ENCODE measurements at regions not wholly inside any gene's neighbourhood (a gene's known extent, or its start where the extent isn't known, plus 50 kb on each side); places are given as distances from the start of the nearest gene placed in this dataset.

DNA sequence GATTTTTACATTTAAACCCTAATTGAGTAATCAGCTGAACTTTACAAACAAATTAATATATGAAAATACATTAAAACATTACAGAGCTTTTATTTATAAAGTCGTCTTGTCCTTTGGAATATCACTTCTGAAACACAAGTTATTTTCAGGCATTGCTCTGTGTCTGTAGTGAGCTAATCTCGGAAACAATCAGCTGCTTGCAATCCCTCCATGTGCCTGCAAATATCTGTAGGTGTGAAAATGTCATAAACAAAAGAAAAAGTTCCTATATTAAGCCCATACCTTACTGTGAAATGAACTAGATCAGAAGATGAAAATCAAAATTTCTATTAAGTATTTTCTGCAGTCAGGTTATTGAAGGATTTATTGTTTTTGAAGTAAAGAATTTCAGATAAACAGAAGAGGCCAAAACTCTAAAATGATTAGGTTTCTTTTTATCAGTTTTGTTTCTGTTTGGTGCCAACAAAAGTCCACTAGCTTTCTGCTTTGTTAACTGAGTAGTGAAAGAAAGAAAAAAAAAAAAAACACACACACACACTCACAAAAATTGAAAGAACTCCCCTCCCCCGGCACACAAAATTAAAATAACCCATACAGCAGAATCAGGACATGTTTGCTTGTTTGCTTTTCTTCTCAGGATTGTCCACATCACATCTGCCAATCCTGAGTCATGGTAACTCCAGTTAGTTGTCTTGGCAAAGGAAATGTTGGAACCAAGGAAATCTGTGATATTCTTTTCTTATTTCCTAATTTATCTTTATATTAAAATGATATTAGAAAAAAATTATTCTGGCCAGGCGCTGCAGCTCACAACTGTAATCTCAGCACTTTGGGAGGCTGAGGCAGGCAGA, 627.0 kb upstream of the SLC39A10 start:
- no peak for DNase-seq

DNA sequence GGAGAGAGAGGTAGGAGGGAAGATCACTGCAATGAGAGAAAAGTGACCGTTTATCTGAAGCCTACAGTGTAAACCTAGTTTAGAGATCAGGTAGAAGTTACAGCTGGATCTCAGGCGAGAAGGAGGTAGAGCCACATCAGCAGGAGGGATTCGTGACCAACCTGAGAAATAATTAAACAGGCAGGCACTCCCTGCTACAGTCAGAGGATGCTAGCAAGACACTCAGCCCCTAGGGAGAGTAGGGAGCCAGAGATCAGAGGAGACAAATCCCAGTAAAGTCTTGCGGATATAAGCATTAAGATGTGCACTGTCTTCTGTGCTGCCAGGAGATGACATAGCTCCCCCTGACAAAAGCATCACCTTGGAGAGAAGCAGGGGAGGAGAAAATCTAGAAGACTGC, 629.1 kb upstream of the SLC39A10 start:
- no peak for DNase-seq

- DNase-seq, result no peak
Measured at GRCh38 chr2:195026261-195026660, 630.8 kb upstream of the SLC39A10 start.

GRCh38 chr2:195022508-195022830, 634.6 kb upstream of the SLC39A10 start:
- no peak for DNase-seq

- DNase-seq, result no peak
Measured at GRCh38 chr2:195021711-195022507, 635.1 kb upstream of the SLC39A10 start.

DNA sequence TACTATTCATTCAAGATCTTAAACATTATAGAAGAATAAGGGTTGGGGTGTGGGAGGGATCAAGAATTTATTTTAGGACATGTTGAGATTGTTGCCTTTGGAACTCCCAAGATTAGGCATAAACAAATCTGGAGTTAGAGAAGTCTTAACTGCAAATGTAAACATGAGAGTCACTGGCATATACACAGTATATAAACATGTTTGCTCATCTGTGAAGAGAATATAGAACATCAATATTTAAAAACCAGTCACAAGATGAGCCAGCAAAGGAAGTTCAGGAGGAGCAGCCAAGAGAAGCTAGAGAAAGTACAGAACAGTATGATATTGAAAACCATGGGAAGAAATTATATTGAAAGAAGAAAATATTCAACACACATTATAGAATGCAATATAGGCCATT, 638.6 kb upstream of the SLC39A10 start:
- no peak for DNase-seq

GRCh38 chr2:195017890-195018289, 639.1 kb upstream of the SLC39A10 start:
- no peak for DNase-seq

- no peak for DNase-seq
Measured at GRCh38 chr2:195016841-195017240, 640.2 kb upstream of the SLC39A10 start.

DNA sequence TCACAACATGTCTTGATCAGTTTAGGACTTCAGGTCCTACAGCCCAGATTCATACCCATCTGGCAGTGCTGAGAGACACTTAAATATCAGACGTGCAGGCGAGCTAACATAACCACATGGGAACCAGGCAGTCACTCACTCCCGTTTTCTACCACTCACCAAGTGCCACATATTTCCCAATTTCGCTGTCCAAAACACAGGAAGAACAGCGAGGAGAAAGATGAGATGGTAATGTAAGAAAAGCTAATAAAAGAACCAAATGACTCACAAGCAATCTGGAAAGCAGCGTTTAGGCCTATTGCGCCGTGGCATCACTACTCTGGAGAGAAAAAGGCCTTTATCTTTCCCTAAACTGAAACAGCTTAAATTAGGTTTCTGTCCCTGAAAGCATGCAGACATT, 647.8 kb upstream of the SLC39A10 start:
- DNase-seq, result no peak

DNA sequence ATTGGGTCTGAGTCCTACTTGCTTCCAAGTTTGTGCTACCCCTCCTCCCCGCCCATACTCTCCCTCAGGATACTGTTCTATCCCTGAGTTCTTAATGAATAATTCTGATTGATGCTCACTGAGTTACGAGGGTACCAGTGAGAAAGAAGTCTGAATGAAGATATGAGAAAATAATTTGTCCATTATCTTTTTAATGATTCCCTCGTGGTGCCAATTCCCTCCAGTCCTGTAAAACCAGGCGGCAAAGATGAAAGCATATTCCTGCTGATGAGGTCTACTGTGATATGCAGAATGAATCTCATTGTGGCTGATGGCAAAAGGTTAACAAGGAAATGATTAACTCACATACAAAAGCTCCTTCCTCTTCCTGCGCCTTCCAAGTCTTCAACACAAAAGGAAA, 650.2 kb upstream of the SLC39A10 start:
- no peak for DNase-seq

DNA sequence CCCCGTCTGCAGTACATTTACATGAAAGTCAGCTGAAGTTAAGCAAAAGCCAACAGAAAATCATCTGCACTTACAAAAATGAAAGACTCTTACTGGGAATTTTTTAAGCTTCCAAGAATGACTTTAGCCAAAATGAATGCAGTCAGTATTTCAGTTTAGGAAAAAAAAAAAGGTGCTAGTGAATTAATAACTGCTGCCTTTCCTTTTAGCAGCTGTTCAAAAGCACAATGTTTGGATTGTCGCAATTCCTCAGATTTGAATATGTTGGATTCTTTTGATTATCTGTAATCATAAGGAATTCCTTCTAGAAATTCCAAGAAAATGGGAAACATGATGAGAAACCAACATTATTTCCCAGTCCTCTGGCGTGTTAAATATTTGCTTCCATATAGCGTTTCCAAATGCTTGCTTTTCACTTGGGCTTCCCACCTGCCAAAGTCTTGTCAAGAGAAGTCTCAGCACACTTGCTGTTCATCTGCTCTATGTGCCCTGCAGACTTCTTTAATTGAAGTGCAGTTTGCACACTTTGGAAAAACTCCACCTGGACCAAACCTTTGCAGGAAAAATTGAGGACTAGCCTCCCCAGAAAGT, 653.0 kb upstream of the SLC39A10 start:
- DNase-seq, result no peak

DNA sequence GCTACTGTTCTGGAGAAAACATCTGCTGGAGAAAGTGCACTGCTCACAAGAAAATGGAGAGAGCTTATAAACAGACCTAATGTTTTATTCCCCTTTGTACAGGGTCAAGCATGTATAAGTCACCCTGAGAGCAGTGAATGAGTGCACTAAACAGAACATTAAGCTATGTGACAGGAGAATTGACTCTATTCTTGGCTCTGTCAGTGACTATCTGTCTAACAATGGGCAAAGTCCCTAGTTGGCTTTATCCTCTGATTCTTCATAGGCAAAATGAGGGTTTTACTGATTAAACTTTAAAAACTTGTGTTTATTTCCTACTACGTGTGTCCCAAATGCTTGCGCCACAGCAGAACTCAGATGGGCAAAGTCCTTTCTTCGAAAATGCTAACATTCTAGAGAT, 655.1 kb upstream of the SLC39A10 start:
- DNase-seq, result no peak

DNA sequence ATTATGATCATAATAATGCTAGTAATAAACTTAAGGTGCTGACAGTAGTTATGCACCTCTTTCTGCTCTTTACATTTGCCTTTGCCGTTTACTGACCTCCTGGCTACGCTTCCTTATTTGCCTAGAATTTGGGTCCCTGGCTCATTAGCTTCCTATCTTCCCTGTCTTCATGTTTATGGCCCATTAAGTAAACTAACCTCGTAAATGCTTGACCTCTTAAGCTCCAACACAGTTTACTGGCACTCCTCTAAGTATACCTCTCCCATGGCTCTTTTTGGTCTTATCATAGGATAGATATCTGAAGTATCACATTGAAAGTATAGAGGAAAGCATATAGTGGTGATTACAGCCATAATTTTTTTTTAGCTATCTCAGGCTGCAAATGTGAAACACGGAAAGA, 657.3 kb upstream of the SLC39A10 start:
- no peak for DNase-seq

DNA sequence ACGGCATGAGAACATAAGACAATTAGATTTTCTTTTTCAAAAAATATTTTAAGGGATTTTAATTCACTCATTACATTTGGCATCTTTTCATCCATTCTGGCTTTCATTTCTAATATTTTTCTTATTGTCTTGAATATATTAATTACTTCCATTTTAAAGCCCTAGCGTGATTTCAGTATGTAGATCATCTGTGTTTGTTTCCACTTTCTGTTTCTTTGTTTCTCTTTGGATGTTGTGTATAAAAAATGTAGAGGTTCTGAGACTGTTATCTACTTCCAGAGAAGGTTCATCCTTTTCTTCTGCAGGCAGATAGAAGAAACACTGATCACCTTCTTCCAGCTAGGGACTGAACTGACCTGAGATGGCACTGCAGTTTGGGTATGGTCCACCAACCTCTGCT, 664.4 kb upstream of the SLC39A10 start:
- no peak for DNase-seq

DNA sequence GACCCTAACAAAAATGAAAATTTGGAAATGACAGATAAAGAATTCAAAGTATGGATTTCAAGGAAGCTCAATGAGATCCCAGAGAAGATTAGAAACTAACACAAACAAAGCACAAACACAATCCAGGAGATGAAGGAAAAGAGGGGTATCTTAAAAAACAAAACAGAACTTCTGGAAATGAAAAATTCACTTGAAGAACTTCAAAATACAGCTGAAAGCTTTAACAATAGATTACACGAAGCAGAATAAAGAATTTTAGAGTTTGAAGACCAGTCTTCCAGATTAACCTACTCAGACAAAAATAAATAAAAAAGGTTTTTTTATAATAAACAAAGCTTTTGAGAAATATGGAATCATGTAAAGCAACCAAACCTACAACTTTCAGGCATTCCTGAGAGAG, 671.8 kb upstream of the SLC39A10 start:
- DNase-seq, result no peak

DNA sequence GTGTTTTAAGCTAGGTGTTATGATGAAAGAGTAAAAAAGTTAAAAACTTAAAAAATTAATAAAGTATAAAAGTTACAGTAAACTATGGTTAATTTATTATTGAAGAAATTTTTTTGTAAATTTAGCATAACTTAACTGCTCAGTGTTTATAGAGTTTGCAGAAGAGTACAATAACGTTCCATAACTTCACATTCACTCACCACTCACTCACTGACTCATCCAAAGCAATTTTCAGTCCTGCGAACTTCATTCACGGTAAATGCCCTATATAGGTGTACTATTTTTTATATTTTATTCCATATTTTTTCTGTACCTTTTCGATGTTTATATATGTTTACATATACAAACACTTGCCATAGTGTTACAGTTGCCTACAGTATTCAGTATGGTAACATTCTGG, 694.8 kb upstream of the SLC39A10 start:
- DNase-seq, result no peak

DNA sequence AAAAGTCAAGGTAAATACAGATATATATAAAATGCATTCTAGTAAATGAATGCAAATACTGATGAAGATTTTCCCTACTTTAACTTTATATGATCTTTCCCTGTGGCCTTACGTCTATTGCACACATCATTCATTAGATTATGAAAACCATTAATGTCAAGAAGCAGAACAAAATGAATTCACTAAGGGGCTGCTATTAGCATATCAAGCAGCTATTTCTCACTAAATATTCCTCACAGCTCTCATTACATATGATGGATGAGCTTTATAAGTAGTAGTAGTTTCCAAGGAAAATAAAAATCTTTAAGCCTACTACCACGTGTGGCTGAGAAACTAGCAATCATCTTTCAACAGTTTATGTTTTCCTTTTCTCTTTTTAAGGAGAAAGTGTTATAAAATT, 702.8 kb upstream of the SLC39A10 start:
- no peak for DNase-seq

DNA sequence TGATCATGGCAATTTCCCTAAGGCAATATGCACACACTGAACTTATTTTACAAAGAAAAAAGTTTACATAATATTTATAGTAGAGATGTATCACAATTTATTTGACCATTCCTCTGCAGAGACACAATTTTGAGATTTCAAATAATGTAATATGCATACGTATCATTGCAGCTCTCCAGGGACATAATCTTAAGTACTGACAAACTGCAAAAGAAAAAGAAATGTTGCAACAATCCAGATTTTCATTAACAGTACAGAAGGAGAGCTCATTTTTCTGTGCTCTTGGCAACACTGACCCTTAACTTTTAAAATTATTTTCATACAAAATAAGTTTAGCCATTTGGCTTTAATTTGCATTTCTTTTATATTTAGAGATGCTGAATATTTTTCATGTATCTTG, 710.2 kb upstream of the SLC39A10 start:
- DNase-seq, result no peak

DNA sequence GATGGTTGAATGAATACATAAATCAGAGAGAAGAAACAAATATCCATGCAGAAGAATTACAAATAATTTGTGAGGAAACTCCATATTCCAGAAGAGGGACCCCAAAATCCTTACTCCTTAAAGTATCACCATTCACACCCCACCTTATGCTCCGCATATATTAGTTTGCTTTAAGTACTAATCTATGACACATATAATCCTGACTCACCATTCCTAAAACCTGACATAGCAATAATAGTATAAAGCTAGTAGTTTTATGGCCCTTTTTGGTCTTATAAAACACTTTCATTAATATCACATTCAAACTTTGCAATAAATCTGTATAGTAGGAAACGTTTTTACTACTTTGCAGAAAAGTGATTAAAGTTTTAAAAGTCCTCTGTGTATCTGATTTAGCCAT, 719.0 kb upstream of the SLC39A10 start:
- DNase-seq, result no peak

GRCh38 chr2:194927489-194927888, 729.5 kb upstream of the SLC39A10 start:
- DNase-seq, result no peak

- DNase-seq, result no peak
Measured at GRCh38 chr2:194926873-194927272, 730.2 kb upstream of the SLC39A10 start.

DNA sequence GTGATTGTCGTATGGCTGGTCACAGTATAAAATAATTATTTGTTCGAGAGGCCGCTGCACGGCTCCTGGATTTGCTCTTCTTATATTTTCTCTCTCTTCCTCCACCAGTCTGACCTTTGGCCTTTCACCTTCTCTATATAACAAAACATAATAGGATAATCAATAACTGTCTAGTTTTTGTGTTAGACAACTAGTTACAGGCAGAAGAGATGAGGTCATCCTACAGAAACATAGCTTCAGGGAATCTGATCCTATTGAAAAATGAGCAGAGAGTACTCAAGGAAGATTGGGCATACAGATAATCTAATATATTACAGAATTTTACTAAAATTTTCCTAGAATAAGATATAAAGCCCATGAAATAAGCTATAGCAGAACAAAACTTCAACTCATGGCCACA, 731.3 kb upstream of the SLC39A10 start:
- no peak for DNase-seq

- DNase-seq, result no peak
Measured at GRCh38 chr2:194917519-194917918, 739.5 kb upstream of the SLC39A10 start.

- no peak for DNase-seq
Measured at GRCh38 chr2:194915485-194915884, 741.5 kb upstream of the SLC39A10 start.
